ENCODE measurements at regions not wholly inside any gene's neighbourhood (a gene's known extent, or its start where the extent isn't known, plus 50 kb on each side); places are given as distances from the start of the nearest gene placed in this dataset.

- TF ChIP-seq CTCF (IDR thresholded peaks at IDR 0.05; ENCODE audit: low read depth, low read length): no peak
- H3K9me3 ChIP-seq (ENCODE audit: control insufficient read depth, insufficient read depth, low read length): no peaks in the 10 kb centered on the region
- POLR2A ChIA-PET: no interaction called here
- no peaks in the 10 kb centered on the region for H3K27me3 ChIP-seq (ENCODE audit: control insufficient read depth, insufficient read depth, low read length)
- CTCF ChIA-PET: no interaction called here
- DNase-seq (ENCODE audit: low read depth, low spot score): no peak
- no peak overlapping the region for H3K27ac ChIP-seq (ENCODE audit: low read depth, low read length)
- no peak overlapping the region for H3K4me3 ChIP-seq (ENCODE audit: low read depth, low read length)
These were observed 147.7 kb downstream of the COG6 start for GRCh38 chr13:39803156-39803555.

GRCh38 chr13:39803851-39804250 is 148.4 kb downstream of the COG6 start:
- no peak for TF ChIP-seq CTCF (IDR thresholded peaks at IDR 0.05; ENCODE audit: low read depth, low read length)
- Histone ChIP-seq H3K9me3 (ENCODE audit: control insufficient read depth, insufficient read depth, low read length) (no peaks in the 10 kb centered on the region), H3K27me3 (ENCODE audit: control insufficient read depth, insufficient read depth, low read length) (no peaks in the 10 kb centered on the region), H3K4me3 (ENCODE audit: low read depth, low read length) (no peak overlapping the region), H3K27ac (ENCODE audit: low read depth, low read length) (no peak overlapping the region)
- CTCF ChIA-PET: no interaction called here
- POLR2A ChIA-PET: no interaction called here
- no peak for DNase-seq (ENCODE audit: low read depth, low spot score)

GRCh38 chr13:39804332-39805210 is 149.1 kb downstream of the COG6 start:
- Histone ChIP-seq H3K27ac (ENCODE audit: low read depth, low read length) (no peak overlapping the region), H3K27me3 (ENCODE audit: control insufficient read depth, insufficient read depth, low read length) (no peaks in the 10 kb centered on the region), H3K4me3 (ENCODE audit: low read depth, low read length) (no peak overlapping the region), H3K9me3 (ENCODE audit: control insufficient read depth, insufficient read depth, low read length) (no peaks in the 10 kb centered on the region)
- ChIA-PET CTCF (no interaction called here), POLR2A (no interaction called here)
- no peak for TF ChIP-seq CTCF (IDR thresholded peaks at IDR 0.05; ENCODE audit: low read depth, low read length)
- DNase-seq (ENCODE audit: low read depth, low spot score): no peak

GRCh38 chr13:39809466-39809865 is 154.0 kb downstream of the COG6 start:
- POLR2A ChIA-PET: interaction anchor here (0.6 kb wide), 1 partner anchor 90 kb away, joined by 3 read pairs; no protein-coding TSS in a partner anchor
- Histone ChIP-seq H3K4me3 (ENCODE audit: low read depth, low read length) (no peak overlapping the region), H3K27me3 (ENCODE audit: control insufficient read depth, insufficient read depth, low read length) (no peaks in the 10 kb centered on the region), H3K27ac (ENCODE audit: low read depth, low read length) (no peak overlapping the region), H3K9me3 (ENCODE audit: control insufficient read depth, insufficient read depth, low read length) (no peaks in the 10 kb centered on the region)
- DNase-seq (ENCODE audit: low read depth, low spot score): no peak
- TF ChIP-seq CTCF (IDR thresholded peaks at IDR 0.05; ENCODE audit: low read depth, low read length): no peak
- CTCF ChIA-PET: no interaction called here

- ChIA-PET POLR2A (no interaction called here), CTCF (no interaction called here)
- Histone ChIP-seq H3K27ac (ENCODE audit: low read depth, low read length) (no peak overlapping the region), H3K4me3 (ENCODE audit: low read depth, low read length) (no peak overlapping the region), H3K27me3 (ENCODE audit: control insufficient read depth, insufficient read depth, low read length) (no peaks in the 10 kb centered on the region), H3K9me3 (ENCODE audit: control insufficient read depth, insufficient read depth, low read length) (no peaks in the 10 kb centered on the region)
- TF ChIP-seq CTCF (IDR thresholded peaks at IDR 0.05; ENCODE audit: low read depth, low read length): no peak
- DNase-seq (ENCODE audit: low read depth, low spot score): no peak
These were observed 154.8 kb downstream of the COG6 start for GRCh38 chr13:39810091-39810877.

Data from AG04450 (cell line).